OCI-LY1 (cell line): ENCODE measurements at regions not wholly inside any gene's neighbourhood (a gene's known extent, or its start where the extent isn't known, plus 50 kb on each side); places are given as distances from the start of the nearest gene placed in this dataset.

Source experiments
- H2AFZ ChIP-seq: fragments of 200-600 bp; sonication (generic), shearing (Covaris generic); 2 replicates; pipeline ENCODE4 v1.6.0; 2014; ENCODE audit warnings: antibody characterized with exemption, mild to moderate bottlenecking, low read length
- H3F3A ChIP-seq: fragments of 200-600 bp; sonication (generic), shearing (Covaris generic); 2 replicates; pipeline ENCODE4 v1.6.0; 2014; ENCODE audit warnings: mild to moderate bottlenecking, antibody characterized with exemption, low read length, moderate library complexity; ENCODE audit not compliant: insufficient read depth
- H3K27ac ChIP-seq: fragments of 200-600 bp; sonication (generic); 2 replicates; pipeline ENCODE4 v1.5.1; 2014; ENCODE audit warnings: low read length, mixed run types, mild to moderate bottlenecking, low read depth; ENCODE audit not compliant: poor library complexity, severe bottlenecking
- H3K27me3 ChIP-seq: fragments of 200-600 bp; sonication (generic); 2 replicates; pipeline ENCODE4 v1.6.0; 2014; ENCODE audit warnings: antibody characterized with exemption, mild to moderate bottlenecking, low read length, moderate library complexity; ENCODE audit not compliant: insufficient read depth
- H3K36me3 ChIP-seq: fragments of 200-600 bp; sonication (generic); 2 replicates; pipeline ENCODE4 v1.6.1; 2014; ENCODE audit warnings: mild to moderate bottlenecking, antibody characterized with exemption, low read length, moderate library complexity, mixed read lengths; ENCODE audit not compliant: insufficient read depth
- H3K4me1 ChIP-seq: fragments of 200-600 bp; sonication (generic); 2 replicates; pipeline ENCODE4 v1.5.1; 2014; ENCODE audit warnings: mild to moderate bottlenecking, low read length, moderate library complexity; ENCODE audit not compliant: insufficient read depth, severe bottlenecking
- H3K4me2 ChIP-seq: fragments of 200-600 bp; sonication (generic), shearing (Covaris generic); 2 replicates; pipeline ENCODE4 v1.6.1; 2014; ENCODE audit warnings: low read length
- H3K4me3 ChIP-seq: fragments of 200-600 bp; sonication (generic); 2 replicates; pipeline ENCODE4 v1.5.1; 2014; ENCODE audit warnings: low read length, low read depth, mild to moderate bottlenecking, mixed read lengths; ENCODE audit not compliant: poor library complexity, severe bottlenecking
- H3K79me2 ChIP-seq: fragments of 200-600 bp; shearing (Covaris generic); 2 replicates; pipeline ENCODE4 v1.6.1; 2016; ENCODE audit warnings: mixed run types, low read length, mixed read lengths; ENCODE audit not compliant: insufficient read depth
- H3K9ac ChIP-seq: fragments of 200-600 bp; sonication (generic), shearing (Covaris generic); 2 replicates; pipeline ENCODE4 v1.6.1; 2014; ENCODE audit warnings: mild to moderate bottlenecking, low read length, mixed read lengths
- H3K9me2 ChIP-seq: fragments of 200-600 bp; sonication (generic), shearing (Covaris generic); 2 replicates; pipeline ENCODE4 v1.6.1; 2014; ENCODE audit warnings: low read depth, mild to moderate bottlenecking, low read length, mixed read lengths
- H3K9me3 ChIP-seq: fragments of 200-600 bp; shearing (Covaris generic); 2 replicates; pipeline ENCODE4 v1.6.1; 2014; ENCODE audit warnings: low read length, mixed read lengths
- H4K20me1 ChIP-seq: fragments of 200-600 bp; sonication (generic), shearing (Covaris generic); 2 replicates; pipeline ENCODE4 v1.6.0; 2016; ENCODE audit warnings: mild to moderate bottlenecking, low read length; ENCODE audit not compliant: insufficient read depth
- EZH2 ChIP-seq: fragments of 200-600 bp; sonication (generic), shearing (Covaris generic); IDR thresholded peaks from 2 replicates; pipeline ENCODE4 v1.8.0; 2017; ENCODE audit warnings: borderline replicate concordance, mixed run types, mild to moderate bottlenecking, antibody characterized with exemption, low read length, moderate library complexity, mixed read lengths
- TF ChIP-seq, protein P1 (sequence below): fragments of 200-600 bp; sonication (generic), shearing (Covaris generic); IDR thresholded peaks from 2 replicates; pipeline ENCODE4 v1.5.1; 2017; ENCODE audit warnings: mild to moderate bottlenecking, antibody characterized with exemption, low read length, moderate library complexity, mixed read lengths

DNA sequence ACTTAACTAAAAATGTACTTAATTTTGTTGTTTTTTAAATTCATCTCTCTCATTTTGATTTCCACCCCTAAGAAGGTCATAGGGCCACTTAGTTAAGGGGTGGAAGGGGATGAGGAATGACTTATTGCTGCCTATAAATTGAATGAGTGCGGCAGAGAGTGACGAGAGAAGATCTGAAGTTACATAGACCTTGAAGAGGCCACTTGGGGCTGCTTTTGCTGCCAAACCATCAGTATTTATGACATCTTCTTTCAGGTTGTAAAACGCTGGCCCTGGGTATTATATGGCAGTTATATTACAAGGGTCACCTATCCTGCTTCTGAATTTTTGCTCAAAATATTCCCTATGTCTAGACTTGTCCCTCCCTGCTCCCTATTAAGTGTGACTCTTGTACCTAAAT lies 119.6 kb upstream of the RIMS1 start:
- H3K9me3 ChIP-seq = no peaks in the 10 kb centered on the region
- TF ChIP-seq, protein P1, sequence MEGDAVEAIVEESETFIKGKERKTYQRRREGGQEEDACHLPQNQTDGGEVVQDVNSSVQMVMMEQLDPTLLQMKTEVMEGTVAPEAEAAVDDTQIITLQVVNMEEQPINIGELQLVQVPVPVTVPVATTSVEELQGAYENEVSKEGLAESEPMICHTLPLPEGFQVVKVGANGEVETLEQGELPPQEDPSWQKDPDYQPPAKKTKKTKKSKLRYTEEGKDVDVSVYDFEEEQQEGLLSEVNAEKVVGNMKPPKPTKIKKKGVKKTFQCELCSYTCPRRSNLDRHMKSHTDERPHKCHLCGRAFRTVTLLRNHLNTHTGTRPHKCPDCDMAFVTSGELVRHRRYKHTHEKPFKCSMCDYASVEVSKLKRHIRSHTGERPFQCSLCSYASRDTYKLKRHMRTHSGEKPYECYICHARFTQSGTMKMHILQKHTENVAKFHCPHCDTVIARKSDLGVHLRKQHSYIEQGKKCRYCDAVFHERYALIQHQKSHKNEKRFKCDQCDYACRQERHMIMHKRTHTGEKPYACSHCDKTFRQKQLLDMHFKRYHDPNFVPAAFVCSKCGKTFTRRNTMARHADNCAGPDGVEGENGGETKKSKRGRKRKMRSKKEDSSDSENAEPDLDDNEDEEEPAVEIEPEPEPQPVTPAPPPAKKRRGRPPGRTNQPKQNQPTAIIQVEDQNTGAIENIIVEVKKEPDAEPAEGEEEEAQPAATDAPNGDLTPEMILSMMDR = no peak
- TF ChIP-seq EZH2 = no peak
- H4K20me1 ChIP-seq = no peaks in the 10 kb centered on the region
- no peak overlapping the region for H3K4me3 ChIP-seq
- H3K27ac ChIP-seq = no peak overlapping the region
- H3K4me2 ChIP-seq = no peak overlapping the region
- no peak overlapping the region for H2AFZ ChIP-seq
- no peaks in the 10 kb centered on the region for H3K36me3 ChIP-seq
- H3K27me3 ChIP-seq = no peaks in the 10 kb centered on the region
- no peaks in the 10 kb centered on the region for H3F3A ChIP-seq
- no peak overlapping the region for H3K9ac ChIP-seq
- H3K9me2 ChIP-seq = no peaks in the 10 kb centered on the region
- no peaks in the 10 kb centered on the region for H3K79me2 ChIP-seq
- H3K4me1 ChIP-seq = no peaks in the 10 kb centered on the region

DNA sequence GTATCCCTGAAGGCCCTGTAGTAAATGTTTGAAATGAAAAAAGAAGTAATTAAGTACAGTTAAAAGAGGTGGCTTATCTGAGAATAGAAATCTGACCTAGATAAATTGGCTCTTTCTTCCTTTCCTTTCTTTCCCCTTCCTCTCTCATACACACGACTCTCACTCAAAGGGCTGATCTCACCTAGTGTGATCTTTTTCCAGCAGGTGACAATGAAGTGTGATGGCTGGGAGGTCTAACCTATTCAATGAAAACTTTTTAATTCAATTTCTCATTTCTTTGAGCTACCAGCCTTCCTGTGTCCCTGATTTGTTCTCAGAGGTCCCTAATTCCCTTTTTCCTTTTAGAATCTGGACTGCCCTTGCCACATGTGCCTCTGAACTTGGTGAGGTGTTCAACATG lies 118.0 kb upstream of the RIMS1 start:
- Histone ChIP-seq H4K20me1 (no peaks in the 10 kb centered on the region), H2AFZ (no peak overlapping the region), H3K79me2 (no peaks in the 10 kb centered on the region), H3F3A (no peaks in the 10 kb centered on the region), H3K9ac (no peak overlapping the region), H3K9me3 (no peaks in the 10 kb centered on the region), H3K36me3 (no peaks in the 10 kb centered on the region), H3K4me3 (no peak overlapping the region), H3K4me1 (no peaks in the 10 kb centered on the region), H3K27ac (no peak overlapping the region), H3K27me3 (no peaks in the 10 kb centered on the region), H3K9me2 (no peaks in the 10 kb centered on the region), H3K4me2 (no peak overlapping the region)
- no peak for TF ChIP-seq EZH2
- TF ChIP-seq, protein P1 = no peak

DNA sequence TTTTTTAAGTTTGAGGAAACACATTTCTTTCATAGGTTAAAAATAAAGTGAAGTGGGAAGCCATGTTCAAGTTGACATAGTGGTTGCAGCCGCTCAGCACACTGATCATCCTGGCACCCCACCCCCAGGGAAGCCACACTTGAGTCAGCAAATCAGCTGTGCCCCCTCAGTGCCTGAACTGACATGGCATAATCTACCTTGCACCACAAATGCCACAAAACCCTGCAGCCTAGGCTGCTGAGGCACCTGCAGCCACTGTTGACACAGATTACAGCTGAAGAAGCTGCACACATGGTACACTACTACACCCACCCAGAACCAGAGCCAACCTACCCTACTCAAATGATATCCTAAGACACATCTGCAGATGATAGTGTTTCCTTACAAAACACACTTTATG lies 77.5 kb upstream of the RIMS1 start:
- Histone ChIP-seq H3K27me3 (no peaks in the 10 kb centered on the region), H3K4me2 (no peak overlapping the region)
- no peak for TF ChIP-seq EZH2
- TF ChIP-seq, protein P1 = no peak

More for the DNA sequence above, 77.5 kb upstream of the RIMS1 start:
- H3K4me1 ChIP-seq = no peaks in the 10 kb centered on the region
- no peak overlapping the region for H3K4me3 ChIP-seq
- H3K9me2 ChIP-seq = no peaks in the 10 kb centered on the region
- H4K20me1 ChIP-seq = no peaks in the 10 kb centered on the region
- H2AFZ ChIP-seq = no peak overlapping the region
- no peak overlapping the region for H3K27ac ChIP-seq
- H3K79me2 ChIP-seq = no peaks in the 10 kb centered on the region
- no peaks in the 10 kb centered on the region for H3K36me3 ChIP-seq
- H3F3A ChIP-seq = no peaks in the 10 kb centered on the region
- peaks cover 5% of the 10 kb centered on the region; the same call in 1 of the 2 replicates for H3K9me3 ChIP-seq
- no peak overlapping the region for H3K9ac ChIP-seq
